PC-9 (cell line): ENCODE measurements at regions not wholly inside any gene's neighbourhood (a gene's known extent, or its start where the extent isn't known, plus 50 kb on each side); places are given as distances from the start of the nearest gene placed in this dataset.

Experiments used
- EZH2 ChIP-seq: fragments of 200-600 bp; sonication (generic); IDR thresholded peaks from 2 replicates; pipeline ENCODE4 v1.8.0; 2017; ENCODE audit warnings: antibody characterized with exemption, low read depth
- TF ChIP-seq, protein P1 (sequence below): fragments of 200-600 bp; sonication (generic); conservative IDR thresholded peaks from 2 replicates; pipeline ENCODE4 v1.6.1; 2017; ENCODE audit warnings: mixed run types, antibody characterized with exemption, mild to moderate bottlenecking, moderate library complexity

GRCh38 chr2:133780099-133780996 is 212.1 kb upstream of the NCKAP5 start:
- TF ChIP-seq, protein P1, sequence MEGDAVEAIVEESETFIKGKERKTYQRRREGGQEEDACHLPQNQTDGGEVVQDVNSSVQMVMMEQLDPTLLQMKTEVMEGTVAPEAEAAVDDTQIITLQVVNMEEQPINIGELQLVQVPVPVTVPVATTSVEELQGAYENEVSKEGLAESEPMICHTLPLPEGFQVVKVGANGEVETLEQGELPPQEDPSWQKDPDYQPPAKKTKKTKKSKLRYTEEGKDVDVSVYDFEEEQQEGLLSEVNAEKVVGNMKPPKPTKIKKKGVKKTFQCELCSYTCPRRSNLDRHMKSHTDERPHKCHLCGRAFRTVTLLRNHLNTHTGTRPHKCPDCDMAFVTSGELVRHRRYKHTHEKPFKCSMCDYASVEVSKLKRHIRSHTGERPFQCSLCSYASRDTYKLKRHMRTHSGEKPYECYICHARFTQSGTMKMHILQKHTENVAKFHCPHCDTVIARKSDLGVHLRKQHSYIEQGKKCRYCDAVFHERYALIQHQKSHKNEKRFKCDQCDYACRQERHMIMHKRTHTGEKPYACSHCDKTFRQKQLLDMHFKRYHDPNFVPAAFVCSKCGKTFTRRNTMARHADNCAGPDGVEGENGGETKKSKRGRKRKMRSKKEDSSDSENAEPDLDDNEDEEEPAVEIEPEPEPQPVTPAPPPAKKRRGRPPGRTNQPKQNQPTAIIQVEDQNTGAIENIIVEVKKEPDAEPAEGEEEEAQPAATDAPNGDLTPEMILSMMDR, result peak; percentile 86
- no peak for TF ChIP-seq EZH2
